Caco-2 (cell line): ENCODE measurements at regions not wholly inside any gene's neighbourhood (a gene's known extent, or its start where the extent isn't known, plus 50 kb on each side); places are given as distances from the start of the nearest gene placed in this dataset.

Experiments used
- BruUV-seq: library from RNA; stranded (reverse); fragments of 400-500 nt; replicated peaks from 2 replicates; lab custom pipeline; 2021; lab: Mats Ljungman, UMichigan
- CTCF ChIA-PET: fragments of 300-600 bp; sonication (Branson Sonifier 250); formaldehyde crosslinking; loops from one replicate; lab custom pipeline; 2022; ENCODE audit warnings: antibody characterized with exemption; lab: Charles Lee
- POLR2A ChIA-PET: fragments of 300-600 bp; sonication (Branson Sonifier 250); formaldehyde crosslinking; loops from one replicate; lab custom pipeline; 2022; ENCODE audit warnings: antibody characterized with exemption; lab: Charles Lee
- DNase-seq, 2 experiments: peaks; one replicate each; pipeline versions ENCODE4 v3.0.0 to v3.0.0-alpha.2; 2020 to 2022
- H3K27me3 ChIP-seq: replicated peaks from 2 replicates; pipeline ENCODE4 v1.6.0; 2011; ENCODE audit warnings: low read length; ENCODE audit not compliant: control insufficient read depth, insufficient read depth
- H3K36me3 ChIP-seq: 2 replicates; pipeline ENCODE4 v1.5.1; 2011; ENCODE audit warnings: low read length; ENCODE audit not compliant: control insufficient read depth, insufficient read depth
- H3K4me1 ChIP-seq: fragments of 250-450 bp; sonication (Bioruptor Pico); 2 replicates; pipeline ENCODE4 v1.5.1; 2020; ENCODE audit warnings: mild to moderate bottlenecking
- H3K4me3 ChIP-seq: 2 replicates; pipeline ENCODE4 v1.5.1; 2011; ENCODE audit warnings: low read depth, mild to moderate bottlenecking, control low read depth, low read length
- H3K9me3 ChIP-seq: fragments of 250-450 bp; sonication (Bioruptor Pico); 2 replicates; pipeline ENCODE4 v1.5.1; 2020; ENCODE audit warnings: mild to moderate bottlenecking, moderate library complexity
- H3K27ac Mint-ChIP-seq: one replicate; pipeline ENCODE4 v1.8.0; 2022; ENCODE audit warnings: mixed read lengths; ENCODE audit not compliant: unreplicated experiment
- H3K27me3 Mint-ChIP-seq: one replicate; pipeline ENCODE4 v1.8.0; 2022; ENCODE audit warnings: mixed read lengths; ENCODE audit not compliant: insufficient read depth, unreplicated experiment
- H3K36me3 Mint-ChIP-seq: one replicate; pipeline ENCODE4 v1.8.0; 2022; ENCODE audit warnings: mild to moderate bottlenecking, mixed read lengths; ENCODE audit not compliant: insufficient read depth, unreplicated experiment
- H3K4me1 Mint-ChIP-seq: one replicate; pipeline ENCODE4 v1.8.0; 2022; ENCODE audit warnings: low read depth, mixed read lengths; ENCODE audit not compliant: unreplicated experiment
- H3K4me3 Mint-ChIP-seq: one replicate; pipeline ENCODE4 v1.8.0; 2022; ENCODE audit warnings: mild to moderate bottlenecking, moderate library complexity, mixed read lengths; ENCODE audit not compliant: unreplicated experiment
- H3K9me3 Mint-ChIP-seq: one replicate; pipeline ENCODE4 v1.8.0; 2022; ENCODE audit warnings: mixed read lengths; ENCODE audit not compliant: unreplicated experiment
- intact Hi-C: fragments of 100-400 bp; cut with micrococcal nuclease; formaldehyde crosslinking; loops from one replicate; pipeline ENCODE4 v1.10.0; 2022; ENCODE audit not compliant: unreplicated experiment
- TF ChIP-seq, protein P1 (sequence below), 2 experiments: fragments of 200-600 bp in 1 of 2; IDR thresholded peaks; 1 replicate in 1 of 2; 2 replicates in 1 of 2; pipeline versions ENCODE4 v1.5.1 to v1.8.0; 2011 to 2022; ENCODE audit warnings: antibody characterized with exemption in 1 of 2, control low read depth in 1 of 2, inconsistent platforms in 1 of 2, low read depth in 1 of 2, low read length in 1 of 2, mild to moderate bottlenecking in 1 of 2, moderate library complexity in 1 of 2; ENCODE audit not compliant: insufficient read depth in 1 of 2, severe bottlenecking in 1 of 2, unreplicated experiment in 1 of 2

DNA sequence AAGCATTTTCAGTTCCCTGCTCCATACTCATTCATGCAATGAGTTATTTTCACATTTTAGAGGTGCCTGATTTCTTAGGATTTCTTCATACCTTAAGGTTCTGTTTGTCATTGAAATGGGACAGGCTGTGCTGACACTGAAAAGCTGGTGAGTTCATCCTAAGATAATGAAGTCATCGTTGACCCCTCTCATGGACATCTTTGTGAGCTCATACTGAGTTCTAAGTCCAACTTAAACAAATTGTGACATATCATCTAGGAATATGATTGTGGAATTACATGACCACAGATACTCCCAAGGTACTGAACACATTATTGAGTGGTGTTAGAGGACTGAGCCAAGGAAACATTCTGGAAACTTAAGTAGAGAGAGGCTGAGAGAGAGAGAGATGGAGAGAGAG lies 224.8 kb upstream of the JAG1 start:
- no peak overlapping the region for H3K4me3 Mint-ChIP-seq
- H3K27me3 ChIP-seq: no peaks in the 10 kb centered on the region
- H3K4me1 ChIP-seq: peaks cover 6% of the 10 kb centered on the region; the same call in 1 of the 2 replicates
- CTCF ChIA-PET: no interaction called here
- H3K27me3 Mint-ChIP-seq: no peaks in the 10 kb centered on the region
- POLR2A ChIA-PET: no interaction called here
- DNase-seq: no peak
- H3K27ac Mint-ChIP-seq: no peak overlapping the region
- no peaks in the 10 kb centered on the region for H3K9me3 Mint-ChIP-seq
- H3K36me3 ChIP-seq: no peaks in the 10 kb centered on the region
- no peaks in the 10 kb centered on the region for H3K4me1 Mint-ChIP-seq
- TF ChIP-seq, protein P1, sequence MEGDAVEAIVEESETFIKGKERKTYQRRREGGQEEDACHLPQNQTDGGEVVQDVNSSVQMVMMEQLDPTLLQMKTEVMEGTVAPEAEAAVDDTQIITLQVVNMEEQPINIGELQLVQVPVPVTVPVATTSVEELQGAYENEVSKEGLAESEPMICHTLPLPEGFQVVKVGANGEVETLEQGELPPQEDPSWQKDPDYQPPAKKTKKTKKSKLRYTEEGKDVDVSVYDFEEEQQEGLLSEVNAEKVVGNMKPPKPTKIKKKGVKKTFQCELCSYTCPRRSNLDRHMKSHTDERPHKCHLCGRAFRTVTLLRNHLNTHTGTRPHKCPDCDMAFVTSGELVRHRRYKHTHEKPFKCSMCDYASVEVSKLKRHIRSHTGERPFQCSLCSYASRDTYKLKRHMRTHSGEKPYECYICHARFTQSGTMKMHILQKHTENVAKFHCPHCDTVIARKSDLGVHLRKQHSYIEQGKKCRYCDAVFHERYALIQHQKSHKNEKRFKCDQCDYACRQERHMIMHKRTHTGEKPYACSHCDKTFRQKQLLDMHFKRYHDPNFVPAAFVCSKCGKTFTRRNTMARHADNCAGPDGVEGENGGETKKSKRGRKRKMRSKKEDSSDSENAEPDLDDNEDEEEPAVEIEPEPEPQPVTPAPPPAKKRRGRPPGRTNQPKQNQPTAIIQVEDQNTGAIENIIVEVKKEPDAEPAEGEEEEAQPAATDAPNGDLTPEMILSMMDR (IDR thresholded peaks at IDR 0.05; ENCODE audit: insufficient read depth in 1 of 2, low read depth in 1 of 2, low read length in 1 of 2, severe bottlenecking in 1 of 2, unreplicated experiment in 1 of 2): no peak
- H3K36me3 Mint-ChIP-seq: no peaks in the 10 kb centered on the region
- intact Hi-C loops: no loop called here
- H3K4me3 ChIP-seq: no peak overlapping the region
- no TSS peak for BruUV-seq
- H3K9me3 ChIP-seq: no peaks in the 10 kb centered on the region

DNA sequence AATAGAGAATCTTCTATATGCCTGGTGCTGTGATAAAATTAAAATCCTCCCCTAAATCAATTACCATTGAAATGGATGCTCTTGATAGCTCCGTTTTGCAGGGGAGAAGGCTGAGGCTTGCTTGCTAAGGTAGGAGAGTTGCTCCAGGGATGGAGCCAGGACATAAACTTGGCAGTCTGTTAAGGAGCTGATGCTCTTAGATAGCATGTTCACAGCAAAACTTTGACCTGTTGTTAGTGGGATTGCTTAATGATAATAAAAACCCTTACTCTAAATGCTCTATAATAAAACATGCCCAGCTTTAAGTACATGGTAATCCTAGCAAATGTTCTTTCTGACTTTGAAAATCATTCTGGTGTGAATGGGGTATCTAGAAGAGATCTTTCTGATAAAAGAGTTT lies 228.4 kb upstream of the JAG1 start:
- Histone ChIP-seq H3K27me3 (no peaks in the 10 kb centered on the region), H3K36me3 (no peaks in the 10 kb centered on the region), H3K9me3 (no peaks in the 10 kb centered on the region), H3K4me3 (no peak overlapping the region), H3K4me1 (peaks cover 6% of the 10 kb centered on the region; the same call in 1 of the 2 replicates)
- no peaks in the 10 kb centered on the region for H3K27me3 Mint-ChIP-seq
- ChIA-PET CTCF (no interaction called here), POLR2A (no interaction called here)
- H3K4me3 Mint-ChIP-seq: no peak overlapping the region
- intact Hi-C loops: no loop called here
- H3K27ac Mint-ChIP-seq: no peak overlapping the region
- no peak for DNase-seq
- H3K9me3 Mint-ChIP-seq: no peaks in the 10 kb centered on the region
- no TSS peak for BruUV-seq
- no peaks in the 10 kb centered on the region for H3K36me3 Mint-ChIP-seq
- TF ChIP-seq, protein P1 (IDR thresholded peaks at IDR 0.05; ENCODE audit: insufficient read depth in 1 of 2, low read depth in 1 of 2, low read length in 1 of 2, severe bottlenecking in 1 of 2, unreplicated experiment in 1 of 2): no peak
- no peaks in the 10 kb centered on the region for H3K4me1 Mint-ChIP-seq

- H3K36me3 ChIP-seq: no peaks in the 10 kb centered on the region
- Mint-ChIP-seq H3K4me3 (no peak overlapping the region), H3K36me3 (no peaks in the 10 kb centered on the region), H3K27ac (no peak overlapping the region), H3K9me3 (no peaks in the 10 kb centered on the region), H3K27me3 (no peaks in the 10 kb centered on the region), H3K4me1 (no peaks in the 10 kb centered on the region)
- POLR2A ChIA-PET: no interaction called here
- no peaks in the 10 kb centered on the region for H3K9me3 ChIP-seq
- intact Hi-C loops: no loop called here
- no peak for DNase-seq
- peaks cover 6% of the 10 kb centered on the region; the same call in 1 of the 2 replicates for H3K4me1 ChIP-seq
- H3K27me3 ChIP-seq: no peaks in the 10 kb centered on the region
- TF ChIP-seq, protein P1 (IDR thresholded peaks at IDR 0.05; ENCODE audit: insufficient read depth in 1 of 2, low read depth in 1 of 2, low read length in 1 of 2, severe bottlenecking in 1 of 2, unreplicated experiment in 1 of 2): no peak
- BruUV-seq: no TSS peak
- H3K4me3 ChIP-seq: no peak overlapping the region
- CTCF ChIA-PET: no interaction called here
Measured at GRCh38 chr20:10902576-10903282, 228.9 kb upstream of the JAG1 start.
